Stimulated activated CD4-positive, alpha-beta T cell treated with anti-CD3 and anti-CD28 coated beads, Interleukin-2, amount 100 ng/mL, for 24 hours (primary cell): ENCODE measurements at regions not wholly inside any gene's neighbourhood (a gene's known extent, or its start where the extent isn't known, plus 50 kb on each side); places are given as distances from the start of the nearest gene placed in this dataset.

Experiments
- DNase-seq, 2 donors: peaks; one replicate each; pipeline ENCODE4 v3.0.0-alpha.2; 2020

- no peak for DNase-seq
Observed at GRCh38 chr21:16872616-16873015, 640.2 kb upstream of the CXADR start.

GRCh38 chr21:16873176-16873575 is 639.7 kb upstream of the CXADR start:
- no peak for DNase-seq

- DNase-seq: no peak
Observed at GRCh38 chr21:16873596-16873995, 639.2 kb upstream of the CXADR start.

- no peak for DNase-seq
Observed at GRCh38 chr21:16879479-16879878, 633.4 kb upstream of the CXADR start.

GRCh38 chr21:16891821-16892220 is 621.0 kb upstream of the CXADR start:
- no peak for DNase-seq

- no peak for DNase-seq
Observed at GRCh38 chr21:16900685-16901084, 612.2 kb upstream of the CXADR start.

- no peak for DNase-seq
Observed at GRCh38 chr21:16908077-16908476, 604.8 kb upstream of the CXADR start.

- no peak for DNase-seq
Observed at GRCh38 chr21:16910435-16911165, 602.2 kb upstream of the CXADR start.

- DNase-seq: no peak
Observed at GRCh38 chr21:16911166-16911607, 601.7 kb upstream of the CXADR start.

- no peak for DNase-seq
Observed at GRCh38 chr21:16912075-16912474, 600.8 kb upstream of the CXADR start.

GRCh38 chr21:16913010-16913409 is 599.8 kb upstream of the CXADR start:
- no peak for DNase-seq

GRCh38 chr21:16928439-16928838 is 584.4 kb upstream of the CXADR start:
- no peak for DNase-seq

GRCh38 chr21:16932314-16932713 is 580.5 kb upstream of the CXADR start:
- no peak for DNase-seq

- no peak for DNase-seq
Observed at GRCh38 chr21:16942703-16943102, 570.1 kb upstream of the CXADR start.

GRCh38 chr21:16943231-16943630 is 569.6 kb upstream of the CXADR start:
- no peak for DNase-seq

- no peak for DNase-seq
Observed at GRCh38 chr21:16945580-16945979, 567.3 kb upstream of the CXADR start.

GRCh38 chr21:16956824-16957223 is 556.0 kb upstream of the CXADR start:
- no peak for DNase-seq

- DNase-seq: no peak
Observed at GRCh38 chr21:16965424-16965823, 547.4 kb upstream of the CXADR start.

GRCh38 chr21:16968436-16968835 is 544.4 kb upstream of the CXADR start:
- no peak for DNase-seq

GRCh38 chr21:16969636-16970035 is 543.2 kb upstream of the CXADR start:
- DNase-seq: no peak

- DNase-seq: no peak
Observed at GRCh38 chr21:16974060-16974459, 538.8 kb upstream of the CXADR start.

GRCh38 chr21:16976193-16976592 is 536.6 kb upstream of the CXADR start:
- no peak for DNase-seq

- no peak for DNase-seq
Observed at GRCh38 chr21:16978309-16978895, 534.4 kb upstream of the CXADR start.

- no peak for DNase-seq
Observed at GRCh38 chr21:16979574-16979973, 533.3 kb upstream of the CXADR start.

GRCh38 chr21:16983420-16983819 is 529.4 kb upstream of the CXADR start:
- DNase-seq: no peak
